Inflammatory macrophage treated with lipopolysaccharide for 4 hours (primary cell): ENCODE measurements at regions not wholly inside any gene's neighbourhood (a gene's known extent, or its start where the extent isn't known, plus 50 kb on each side); places are given as distances from the start of the nearest gene placed in this dataset.

Experiments
- DNase-seq: peaks from one replicate; pipeline ENCODE4 v3.0.0-alpha.2; 2020

GRCh38 chr9:82161876-82162275, 173.3 kb downstream of the SPATA31D1 start:
- DNase-seq, result no peak

- no peak for DNase-seq
Observed at GRCh38 chr9:82164159-82164558, 175.6 kb downstream of the SPATA31D1 start.

- no peak for DNase-seq
Observed at GRCh38 chr9:82167296-82167695, 178.7 kb downstream of the SPATA31D1 start.

GRCh38 chr9:82168585-82168984, 180.0 kb downstream of the SPATA31D1 start:
- no peak for DNase-seq

GRCh38 chr9:82170866-82171265, 182.3 kb downstream of the SPATA31D1 start:
- peak; percentile 18 for DNase-seq

GRCh38 chr9:82171271-82171670, 182.7 kb downstream of the SPATA31D1 start:
- DNase-seq, result no peak

- DNase-seq, result no peak
Observed at GRCh38 chr9:82180711-82181110, 192.1 kb downstream of the SPATA31D1 start.

GRCh38 chr9:82183181-82183860, 194.7 kb downstream of the SPATA31D1 start:
- no peak for DNase-seq

GRCh38 chr9:82184524-82184923, 196.0 kb downstream of the SPATA31D1 start:
- no peak for DNase-seq

GRCh38 chr9:82188817-82189216, 200.2 kb downstream of the SPATA31D1 start:
- no peak for DNase-seq

GRCh38 chr9:82191082-82191770, 202.7 kb downstream of the SPATA31D1 start:
- DNase-seq, result peak; percentile 49

GRCh38 chr9:82192211-82192610, 203.6 kb downstream of the SPATA31D1 start:
- no peak for DNase-seq

GRCh38 chr9:82196622-82197441, 208.3 kb downstream of the SPATA31D1 start:
- no peak for DNase-seq

GRCh38 chr9:82201196-82201595, 212.6 kb downstream of the SPATA31D1 start:
- DNase-seq, result no peak

GRCh38 chr9:82202808-82203207, 214.2 kb downstream of the SPATA31D1 start:
- peak; percentile 11 for DNase-seq

- no peak for DNase-seq
Observed at GRCh38 chr9:82206490-82206889, 217.9 kb downstream of the SPATA31D1 start.

GRCh38 chr9:82206946-82207345, 218.4 kb downstream of the SPATA31D1 start:
- DNase-seq, result no peak

GRCh38 chr9:82208741-82209450, 220.3 kb downstream of the SPATA31D1 start:
- no peak for DNase-seq

GRCh38 chr9:82209797-82210470, 221.4 kb downstream of the SPATA31D1 start:
- no peak for DNase-seq

GRCh38 chr9:82212885-82213284, 224.3 kb downstream of the SPATA31D1 start:
- DNase-seq, result no peak

- DNase-seq, result no peak
Observed at GRCh38 chr9:82216435-82216834, 227.9 kb downstream of the SPATA31D1 start.

GRCh38 chr9:82223442-82223841, 234.9 kb downstream of the SPATA31D1 start:
- no peak for DNase-seq
